ENCODE measurements at regions not wholly inside any gene's neighbourhood (a gene's known extent, or its start where the extent isn't known, plus 50 kb on each side); places are given as distances from the start of the nearest gene placed in this dataset.

- TF ChIP-seq CTCF (IDR thresholded peaks at IDR 0.05; ENCODE audit: low read depth, low read length, missing input control) = no peak
- TF ChIP-seq EGR1 (IDR thresholded peaks at IDR 0.05; ENCODE audit: low read depth in 2 of 2) = no peak
- TF ChIP-seq ATF3 (IDR thresholded peaks at IDR 0.05) = no peak
- no peak for TF ChIP-seq RAD21 (IDR thresholded peaks at IDR 0.05)
- TF ChIP-seq ZBTB33 (IDR thresholded peaks at IDR 0.05) = no peak
- TF ChIP-seq TAF1 (conservative IDR thresholded peaks at IDR 0.05) = no peak
- no peak for TF ChIP-seq REST (IDR thresholded peaks at IDR 0.05)
- TF ChIP-seq JUND (IDR thresholded peaks at IDR 0.05) = no peak
- TF ChIP-seq FOXA1 (IDR thresholded peaks at IDR 0.05) = no peak
- TF ChIP-seq NR2F2 (IDR thresholded peaks at IDR 0.05) = no peak
- no peak for TF ChIP-seq GABPA (IDR thresholded peaks at IDR 0.05 in 1 of 2, conservative IDR thresholded peaks at IDR 0.05 in 1 of 2)
- no peak for TF ChIP-seq YY1 (IDR thresholded peaks at IDR 0.05)
- no peak for TF ChIP-seq MAX (IDR thresholded peaks at IDR 0.05)
- TF ChIP-seq SP1 (IDR thresholded peaks at IDR 0.05) = no peak
Observed at GRCh38 chr5:71862087-71862486, 143.0 kb downstream of the CARTPT start.
